Esophagus muscularis mucosa (tissue), 4 donors: ENCODE measurements at regions not wholly inside any gene's neighbourhood (a gene's known extent, or its start where the extent isn't known, plus 50 kb on each side); places are given as distances from the start of the nearest gene placed in this dataset.

Experiments used
- DNase-seq: peaks from one replicate; pipeline ENCODE4 v3.0.0-alpha.2; 2017; ENCODE audit errors: extremely low spot score
- H3K27ac ChIP-seq, 4 donors: fragments of 200-600 bp; sonication (generic); replicated peaks in 1 of 4; 1 replicate in 3 of 4; 2 replicates in 1 of 4; pipeline ENCODE4 v1.5.1; 2016 to 2019; ENCODE audit warnings: mild to moderate bottlenecking in 1 of 4
- H3K27me3 ChIP-seq, 4 donors: fragments of 200-600 bp; sonication (generic); one replicate each; pipeline versions ENCODE4 v1.5.1 to v1.6.0; 2016 to 2019
- H3K36me3 ChIP-seq, 4 donors: fragments of 200-600 bp; sonication (generic); one replicate each; pipeline ENCODE4 v1.5.1; 2016 to 2019
- H3K4me1 ChIP-seq, 4 donors: fragments of 200-600 bp; sonication (generic); one replicate each; pipeline ENCODE4 v1.5.1; 2016 to 2019
- H3K4me3 ChIP-seq, 4 donors: fragments of 200-600 bp; sonication (generic); 1 replicate in 2 of 4; 2 replicates in 2 of 4; pipeline ENCODE4 v1.5.1; 2016 to 2019; ENCODE audit warnings: mild to moderate bottlenecking in 4 of 4, moderate library complexity in 1 of 4
- H3K9me3 ChIP-seq, 4 donors: fragments of 200-600 bp; sonication (generic); 1 replicate in 3 of 4; 2 replicates in 1 of 4; pipeline ENCODE4 v1.5.1; 2016 to 2019
- CTCF ChIP-seq, 3 experiments: fragments of 200-600 bp in 2 of 3; fragments of 450-650 bp in 1 of 3; sonication (generic) in 2 of 3; IDR thresholded peaks; one replicate each; pipeline ENCODE4 v1.5.1; 2017 to 2019; ENCODE audit warnings: antibody characterized with exemption in 3 of 3, mild to moderate bottlenecking in 2 of 3, moderate library complexity in 1 of 3
- EP300 ChIP-seq: sonication (generic); formaldehyde crosslinking; IDR thresholded peaks from one replicate; pipeline ENCODE4 v1.6.1; 2017; ENCODE audit warnings: antibody characterized with exemption
- POLR2A ChIP-seq: fragments of 450-650 bp; IDR thresholded peaks from one replicate; pipeline ENCODE4 v1.6.1; 2017; ENCODE audit warnings: antibody characterized with exemption, moderate library complexity, mild to moderate bottlenecking, low read depth
- POLR2AphosphoS5 ChIP-seq, 2 donors: sonication (generic); formaldehyde crosslinking; IDR thresholded peaks; one replicate each; pipeline ENCODE4 v1.6.1; 2017; ENCODE audit warnings: antibody characterized with exemption in 2 of 2
- WGBS: methylation state at CpG from one replicate; pipeline ENCODE4 v1.1.5; 2018; 5-methylcytosine and 5-hydroxymethylcytosine counted together
- intact Hi-C: fragments of 100-400 bp; cut with DNase I; formaldehyde crosslinking; loops from one replicate; pipeline ENCODE4 v1.15.1; 2023

- H3K4me3 ChIP-seq: no peak overlapping the region
- H3K36me3 ChIP-seq: no peaks in the 10 kb centered on the region
- H3K27me3 ChIP-seq: no peaks in the 10 kb centered on the region
- H3K4me1 ChIP-seq: peaks cover 0 to 6% (median 0%) of the 10 kb centered on the region in 4 donors
- intact Hi-C loops: no loop called here
- WGBS: 69% methylated on average over 5 of the region's 5 CpGs
- H3K9me3 ChIP-seq: no peaks in the 10 kb centered on the region
- no peak for DNase-seq
- no peak overlapping the region for H3K27ac ChIP-seq
- no peak for TF ChIP-seq POLR2AphosphoS5 (IDR thresholded peaks at IDR 0.05)
- TF ChIP-seq EP300: no peak
- no peak for TF ChIP-seq CTCF (IDR thresholded peaks at IDR 0.05)
- no peak for TF ChIP-seq POLR2A
Measured at GRCh38 chr2:48235076-48235475, 79.4 kb upstream of the FOXN2 start.

GRCh38 chr2:48238381-48238780 is 76.1 kb upstream of the FOXN2 start:
- Histone ChIP-seq H3K9me3 (no peaks in the 10 kb centered on the region), H3K27me3 (no peaks in the 10 kb centered on the region), H3K27ac (no peak overlapping the region), H3K4me3 (no peak overlapping the region), H3K4me1 (peaks cover 0 to 6% (median 0%) of the 10 kb centered on the region in 4 donors), H3K36me3 (no peaks in the 10 kb centered on the region)
- TF ChIP-seq EP300 (no peak), POLR2AphosphoS5 (IDR thresholded peaks at IDR 0.05) (no peak), POLR2A (no peak), CTCF (IDR thresholded peaks at IDR 0.05) (no peak)
- intact Hi-C loops: no loop called here
- 85% methylated on average over 4 of the region's 4 CpGs for WGBS
- no peak for DNase-seq

- H3K4me1 ChIP-seq: no peaks in the 10 kb centered on the region
- WGBS: 92% methylated on average over 9 of the region's 9 CpGs
- H3K9me3 ChIP-seq: no peaks in the 10 kb centered on the region
- intact Hi-C loops: no loop called here
- TF ChIP-seq EP300 (no peak), CTCF (IDR thresholded peaks at IDR 0.05) (no peak), POLR2AphosphoS5 (IDR thresholded peaks at IDR 0.05) (no peak), POLR2A (no peak)
- no peak for DNase-seq
- no peaks in the 10 kb centered on the region for H3K27me3 ChIP-seq
- H3K36me3 ChIP-seq: no peaks in the 10 kb centered on the region
- no peak overlapping the region for H3K4me3 ChIP-seq
- H3K27ac ChIP-seq: no peak overlapping the region
Measured at GRCh38 chr2:48240912-48241311, 73.6 kb upstream of the FOXN2 start.

GRCh38 chr2:48247206-48247605 is 67.3 kb upstream of the FOXN2 start:
- WGBS: 93% methylated on average over 5 of the region's 5 CpGs
- Histone ChIP-seq H3K4me1 (peaks cover 18 to 27% (median 25%) of the 10 kb centered on the region in 4 donors), H3K4me3 (no peak overlapping the region), H3K27ac (no peak overlapping the region), H3K9me3 (no peaks in the 10 kb centered on the region), H3K27me3 (no peaks in the 10 kb centered on the region), H3K36me3 (no peaks in the 10 kb centered on the region)
- TF ChIP-seq POLR2AphosphoS5 (IDR thresholded peaks at IDR 0.05): no peak
- TF ChIP-seq POLR2A: no peak
- TF ChIP-seq CTCF (IDR thresholded peaks at IDR 0.05): no peak
- no peak for TF ChIP-seq EP300
- intact Hi-C loops: no loop called here
- no peak for DNase-seq

GRCh38 chr2:48248251-48248933 is 66.1 kb upstream of the FOXN2 start:
- H3K27ac ChIP-seq: peak overlapping the region; percentile 13 to 57 (median 54)

More at GRCh38 chr2:48248251-48248933, 66.1 kb upstream of the FOXN2 start:
- H3K4me1 ChIP-seq: peaks cover 18 to 27% (median 25%) of the 10 kb centered on the region in 4 donors
- no peak overlapping the region for H3K4me3 ChIP-seq
- H3K9me3 ChIP-seq: no peaks in the 10 kb centered on the region
- peak in 1 of 2 donors; percentile 43 for TF ChIP-seq POLR2AphosphoS5 (IDR thresholded peaks at IDR 0.05)
- no peak for TF ChIP-seq CTCF (IDR thresholded peaks at IDR 0.05)
- no peak for TF ChIP-seq EP300
- TF ChIP-seq POLR2A: no peak
- H3K27me3 ChIP-seq: no peaks in the 10 kb centered on the region
- 75% methylated on average over 3 of the region's 3 CpGs for WGBS
- intact Hi-C loops: no loop called here
- no peaks in the 10 kb centered on the region for H3K36me3 ChIP-seq
- DNase-seq: no peak
